Cardiac muscle cell (in vitro differentiated cells and primary cell): ENCODE measurements at regions not wholly inside any gene's neighbourhood (a gene's known extent, or its start where the extent isn't known, plus 50 kb on each side); places are given as distances from the start of the nearest gene placed in this dataset.

ENCODE experiments used
- DNase-seq, 2 donors: peaks; one replicate each; pipeline versions ENCODE4 v3.0.0 to v3.0.0-alpha.2; 2010 to 2017; ENCODE audit warnings: low read depth in 1 of 2, low spot score in 1 of 2
- H3K27ac ChIP-seq: fragments of 200-600 bp; sonication (generic); 2 replicates; pipeline ENCODE4 v1.5.1; 2016
- H3K27me3 ChIP-seq: fragments of 200-600 bp; sonication (generic); 2 replicates; pipeline ENCODE4 v1.6.0; 2016; ENCODE audit warnings: control low read depth
- H3K36me3 ChIP-seq: fragments of 200-600 bp; sonication (generic); 2 replicates; pipeline ENCODE4 v1.5.1; 2016; ENCODE audit warnings: control low read depth
- H3K4me1 ChIP-seq: fragments of 200-600 bp; sonication (generic); 2 replicates; pipeline ENCODE4 v1.8.1; 2017; ENCODE audit warnings: low read depth, mild to moderate bottlenecking, mixed run types
- H3K4me3 ChIP-seq: fragments of 200-600 bp; sonication (generic); 2 replicates; pipeline ENCODE4 v1.5.1; 2016; ENCODE audit warnings: mild to moderate bottlenecking
- H3K9me3 ChIP-seq: fragments of 200-600 bp; sonication (generic); 2 replicates; pipeline ENCODE4 v1.5.1; 2017; ENCODE audit warnings: low read depth, mild to moderate bottlenecking, control low read depth
- TF ChIP-seq, protein P1 (sequence below): IDR thresholded peaks from 2 replicates; pipeline ENCODE4 v1.5.1; 2012; ENCODE audit warnings: low read depth, mild to moderate bottlenecking, low read length

GRCh38 chr3:1600206-1600605 lies 498.5 kb upstream of the CNTN4 start:
- Histone ChIP-seq H3K4me1 (no peaks in the 10 kb centered on the region), H3K4me3 (no peak overlapping the region), H3K27me3 (no peaks in the 10 kb centered on the region), H3K9me3 (no peaks in the 10 kb centered on the region), H3K36me3 (no peaks in the 10 kb centered on the region), H3K27ac (no peak overlapping the region)
- DNase-seq: no peak
- TF ChIP-seq, protein P1, sequence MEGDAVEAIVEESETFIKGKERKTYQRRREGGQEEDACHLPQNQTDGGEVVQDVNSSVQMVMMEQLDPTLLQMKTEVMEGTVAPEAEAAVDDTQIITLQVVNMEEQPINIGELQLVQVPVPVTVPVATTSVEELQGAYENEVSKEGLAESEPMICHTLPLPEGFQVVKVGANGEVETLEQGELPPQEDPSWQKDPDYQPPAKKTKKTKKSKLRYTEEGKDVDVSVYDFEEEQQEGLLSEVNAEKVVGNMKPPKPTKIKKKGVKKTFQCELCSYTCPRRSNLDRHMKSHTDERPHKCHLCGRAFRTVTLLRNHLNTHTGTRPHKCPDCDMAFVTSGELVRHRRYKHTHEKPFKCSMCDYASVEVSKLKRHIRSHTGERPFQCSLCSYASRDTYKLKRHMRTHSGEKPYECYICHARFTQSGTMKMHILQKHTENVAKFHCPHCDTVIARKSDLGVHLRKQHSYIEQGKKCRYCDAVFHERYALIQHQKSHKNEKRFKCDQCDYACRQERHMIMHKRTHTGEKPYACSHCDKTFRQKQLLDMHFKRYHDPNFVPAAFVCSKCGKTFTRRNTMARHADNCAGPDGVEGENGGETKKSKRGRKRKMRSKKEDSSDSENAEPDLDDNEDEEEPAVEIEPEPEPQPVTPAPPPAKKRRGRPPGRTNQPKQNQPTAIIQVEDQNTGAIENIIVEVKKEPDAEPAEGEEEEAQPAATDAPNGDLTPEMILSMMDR: no peak

GRCh38 chr3:1600700-1601418 lies 497.8 kb upstream of the CNTN4 start:
- Histone ChIP-seq H3K27me3 (no peaks in the 10 kb centered on the region), H3K36me3 (no peaks in the 10 kb centered on the region), H3K27ac (no peak overlapping the region), H3K4me1 (no peaks in the 10 kb centered on the region), H3K4me3 (no peak overlapping the region), H3K9me3 (no peaks in the 10 kb centered on the region)
- TF ChIP-seq, protein P1: no peak
- DNase-seq: no peak

GRCh38 chr3:1609416-1609815 lies 489.2 kb upstream of the CNTN4 start:
- H3K9me3 ChIP-seq: no peaks in the 10 kb centered on the region
- H3K4me1 ChIP-seq: no peaks in the 10 kb centered on the region
- no peak for DNase-seq
- H3K27me3 ChIP-seq: no peaks in the 10 kb centered on the region
- no peak overlapping the region for H3K4me3 ChIP-seq
- H3K36me3 ChIP-seq: no peaks in the 10 kb centered on the region
- TF ChIP-seq, protein P1: no peak
- no peak overlapping the region for H3K27ac ChIP-seq

DNA sequence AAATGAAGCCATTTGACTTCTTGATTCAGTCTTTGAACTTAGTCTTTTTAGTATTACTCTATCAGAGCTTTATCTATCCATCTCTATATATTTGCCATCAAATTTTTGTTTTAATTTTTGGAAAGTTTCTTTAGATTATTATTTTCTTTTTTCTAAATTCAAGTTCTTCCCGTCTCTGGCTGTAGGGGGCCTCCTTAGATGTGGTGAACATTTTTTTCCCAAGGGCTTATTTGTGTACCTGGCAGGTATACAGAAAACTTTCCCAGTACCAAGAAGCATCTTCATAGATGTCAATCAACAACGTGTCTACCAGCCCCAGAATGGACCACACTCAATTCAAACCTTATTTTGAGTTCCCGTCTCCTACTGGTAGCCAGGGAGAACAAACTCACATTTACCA lies 486.8 kb upstream of the CNTN4 start:
- no peak for DNase-seq
- Histone ChIP-seq H3K27ac (no peak overlapping the region), H3K9me3 (no peaks in the 10 kb centered on the region), H3K4me1 (peaks cover 6% of the 10 kb centered on the region), H3K27me3 (no peaks in the 10 kb centered on the region), H3K4me3 (no peak overlapping the region), H3K36me3 (no peaks in the 10 kb centered on the region)
- TF ChIP-seq, protein P1: no peak

- H3K27ac ChIP-seq: no peak overlapping the region
- H3K36me3 ChIP-seq: no peaks in the 10 kb centered on the region
- H3K9me3 ChIP-seq: no peaks in the 10 kb centered on the region
These were observed 484.7 kb upstream of the CNTN4 start for GRCh38 chr3:1613962-1614361.

More at GRCh38 chr3:1613962-1614361, 484.7 kb upstream of the CNTN4 start:
- no peak for DNase-seq
- Histone ChIP-seq H3K27me3 (no peaks in the 10 kb centered on the region), H3K4me1 (peaks cover 10% of the 10 kb centered on the region), H3K4me3 (no peak overlapping the region)
- TF ChIP-seq, protein P1: no peak
